ENCODE measurements at regions not wholly inside any gene's neighbourhood (a gene's known extent, or its start where the extent isn't known, plus 50 kb on each side); places are given as distances from the start of the nearest gene placed in this dataset.

- Histone ChIP-seq H2BK5ac (ENCODE audit: low read depth, low read length, poor library complexity, severe bottlenecking) (no peak overlapping the region), H3K23ac (ENCODE audit: low read depth, low read length) (no peak overlapping the region), H3K36me3 (ENCODE audit: control insufficient read depth, insufficient read depth, low read length) (no peaks in the 10 kb centered on the region), H3K4me2 (ENCODE audit: low read depth, low read length) (no peak overlapping the region), H3K4me1 (ENCODE audit: control insufficient read depth, insufficient read depth, low read length) (peaks cover 5% of the 10 kb centered on the region), H2AK9ac (replicated peaks; ENCODE audit: low read depth, low read length, poor library complexity) (no peak overlapping the region), H2BK120ac (ENCODE audit: low read depth, low read length) (no peak overlapping the region), H3K9ac (ENCODE audit: low read depth, low read length) (no peak overlapping the region), H3K27ac (ENCODE audit: insufficient read depth, low read length) (no peak overlapping the region), H3K14ac (replicated peaks; ENCODE audit: low read depth, low read length) (no peak overlapping the region), H3K27me3 (ENCODE audit: control insufficient read depth, insufficient read depth, low read length) (no peaks in the 10 kb centered on the region), H3K9me1 (ENCODE audit: insufficient read depth, low read length) (peaks cover 5% of the 10 kb centered on the region), H3K79me1 (ENCODE audit: low read depth in 1 of 2, low read length in 2 of 2) (no peaks in the 10 kb centered on the region), H4K91ac (ENCODE audit: insufficient read depth, low read depth, low read length) (no peak overlapping the region), H3K4ac (ENCODE audit: low read depth, low read length) (no peak overlapping the region), H3K18ac (ENCODE audit: low read depth, low read length) (no peak overlapping the region), H4K20me1 (ENCODE audit: insufficient read depth, low read length) (no peaks in the 10 kb centered on the region), H2BK20ac (ENCODE audit: low read depth, low read length) (no peak overlapping the region), H3K56ac (ENCODE audit: extremely low read depth, insufficient read depth, low read length) (no peak overlapping the region), H2AFZ (replicated peaks; ENCODE audit: low read length, poor library complexity) (no peak overlapping the region), H4K8ac (ENCODE audit: low read depth in 2 of 2, low read length in 2 of 2) (no peak overlapping the region), H2AK5ac (ENCODE audit: low read depth, low read length) (no peak overlapping the region), H2BK15ac (ENCODE audit: low read depth, low read length) (no peak overlapping the region), H3K9me3 (ENCODE audit: control insufficient read depth, insufficient read depth, low read length) (no peaks in the 10 kb centered on the region), H4K5ac (ENCODE audit: low read depth, low read length) (no peak overlapping the region), H3K4me3 (ENCODE audit: insufficient read depth, low read depth, low read length) (no peak overlapping the region)
- no peak for ATAC-seq (ENCODE audit: low read depth)
- no TSS peak for BruUV-seq (replicated peaks)
- dilution Hi-C loops (cut with HindIII; ENCODE audit: low sequenced_read_pairs, unreplicated experiment) (no loop called here), intact Hi-C loops (cut with micrococcal nuclease) (no loop called here), in situ Hi-C loops (cut with MboI; ENCODE audit: low sequenced_read_pairs) (no loop called here)
- no CpG with 5 or more reads among the region's 1 CpG for WGBS, 2 experiments (ENCODE audit: extremely low coverage in 2 of 2, insufficient read length in 1 of 2)
- POLR2A ChIA-PET (ENCODE audit: unreplicated experiment): no interaction called here
- CTCF ChIA-PET: no interaction called here
- no peak for DNase-seq
- TF ChIP-seq NFE2L2 (IDR thresholded peaks at IDR 0.05; ENCODE audit: low read depth, low read length) (no peak), CEBPB (IDR thresholded peaks at IDR 0.05; ENCODE audit: low read depth, low read length) (no peak), MAZ (IDR thresholded peaks at IDR 0.05; ENCODE audit: borderline replicate concordance, low read depth, low read length) (no peak), RAD21 (IDR thresholded peaks at IDR 0.05; ENCODE audit: low read length) (no peak), CHD1 (IDR thresholded peaks at IDR 0.05; ENCODE audit: low read depth, low read length) (no peak), MAFK (IDR thresholded peaks at IDR 0.05; ENCODE audit: low read depth, low read length) (no peak), CTCF (conservative IDR thresholded peaks at IDR 0.05; ENCODE audit: low read depth, low read length) (no peak)
These were observed 419.1 kb upstream of the CDIN1 start for GRCh38 chr15:36160351-36160750.

Measured in IMR-90 (cell line).